ENCODE measurements at regions not wholly inside any gene's neighbourhood (a gene's known extent, or its start where the extent isn't known, plus 50 kb on each side); places are given as distances from the start of the nearest gene placed in this dataset.
"Not testable (repeated sequence)": the region's sequence is repeated elsewhere in the genome, so short reads cannot be mapped to it uniquely, and the experiment has no call there.

GRCh38 chr6:156676721-156677120 lies 100.5 kb upstream of the ARID1B start:
- Mint-ChIP-seq H3K4me3 (no peak overlapping the region), H3K4me1 (no peaks in the 10 kb centered on the region), H3K27ac (no peak overlapping the region), H3K9me3 (peaks cover 30% of the 10 kb centered on the region), H3K36me3 (ENCODE audit: low read depth) (peaks cover 24% of the 10 kb centered on the region; the same call in 2 of the 3 replicates), H3K27me3 (ENCODE audit: insufficient read depth, low read depth, poor library complexity) (no peaks in the 10 kb centered on the region)
- Histone ChIP-seq H3K79me2 (replicated peaks; ENCODE audit: insufficient read depth) (no peaks in the 10 kb centered on the region), H3K4me2 (no peak overlapping the region), H3K9me2 (ENCODE audit: insufficient read depth) (no peaks in the 10 kb centered on the region), H4K20me1 (replicated peaks; ENCODE audit: insufficient read depth) (no peaks in the 10 kb centered on the region), H3F3A (replicated peaks; ENCODE audit: low read depth) (no peaks in the 10 kb centered on the region), H3K4me1 (ENCODE audit: insufficient read depth) (no peaks in the 10 kb centered on the region), H3K36me3 (ENCODE audit: insufficient read depth) (0 out of 2 replicates have a peak, but pooled peaks cover 4% of the 10 kb centered on the region), H2AFZ (no peak overlapping the region), H3K27ac (ENCODE audit: low read depth) (no peak overlapping the region), H3K27me3 (ENCODE audit: insufficient read depth) (no peaks in the 10 kb centered on the region), H3K4me3 (no peak overlapping the region)
- DNase-seq (ENCODE audit: low spot score) (no peak), ATAC-seq (no peak)
- TF ChIP-seq NANOG (IDR thresholded peaks at IDR 0.05; ENCODE audit: borderline replicate concordance) (no peak), EZH2 (IDR thresholded peaks at IDR 0.05; ENCODE audit: low read depth, unreplicated experiment) (no peak), REST (IDR thresholded peaks at IDR 0.05; ENCODE audit: unreplicated experiment) (no peak), JUNB (IDR thresholded peaks at IDR 0.05; ENCODE audit: unreplicated experiment) (no peak), STAT1 (IDR thresholded peaks at IDR 0.05; ENCODE audit: unreplicated experiment) (no peak)

GRCh38 chr6:156674197-156674596 lies 103.0 kb upstream of the ARID1B start:
- no peak overlapping the region for H3K4me3 Mint-ChIP-seq
- H3K79me2 ChIP-seq (replicated peaks; ENCODE audit: insufficient read depth) = no peaks in the 10 kb centered on the region
- H3K4me2 ChIP-seq = no peak overlapping the region
- TF ChIP-seq ZNF331 (CRISPR knock-in tag; IDR thresholded peaks at IDR 0.05; ENCODE audit: low read depth) = no peak
- no peak for TF ChIP-seq POLR2AphosphoS5 (IDR thresholded peaks at IDR 0.05; ENCODE audit: low read depth)
- TF ChIP-seq EZH2 (IDR thresholded peaks at IDR 0.05; ENCODE audit: low read depth, unreplicated experiment) = no peak
- TF ChIP-seq CREB1 (CRISPR knock-in tag; IDR thresholded peaks at IDR 0.05; ENCODE audit: low read depth) = no peak
- no peak for TF ChIP-seq ETS1 (IDR thresholded peaks at IDR 0.05)
- H3K27me3 ChIP-seq (ENCODE audit: insufficient read depth) = no peaks in the 10 kb centered on the region
- H3K27ac ChIP-seq (ENCODE audit: low read depth) = no peak overlapping the region
- peaks cover 37% of the 10 kb centered on the region for H3K36me3 Mint-ChIP-seq (ENCODE audit: low read depth)
- H3F3A ChIP-seq (replicated peaks; ENCODE audit: low read depth) = no peaks in the 10 kb centered on the region
- no peak overlapping the region for H2AFZ ChIP-seq
- H3K4me3 ChIP-seq = no peak overlapping the region
- DNase-seq (ENCODE audit: low spot score) (no peak), ATAC-seq (no peak)
- no peaks in the 10 kb centered on the region for H3K27me3 Mint-ChIP-seq (ENCODE audit: insufficient read depth, low read depth, poor library complexity)
- H3K9me3 Mint-ChIP-seq = peaks cover 46% of the 10 kb centered on the region
- H3K27ac Mint-ChIP-seq = no peak overlapping the region
- H3K9me2 ChIP-seq (ENCODE audit: insufficient read depth) = no peaks in the 10 kb centered on the region
- no peaks in the 10 kb centered on the region for H4K20me1 ChIP-seq (replicated peaks; ENCODE audit: insufficient read depth)
- no peaks in the 10 kb centered on the region for H3K4me1 Mint-ChIP-seq
- H3K36me3 ChIP-seq (ENCODE audit: insufficient read depth) = 0 out of 2 replicates have a peak, but pooled peaks cover 4% of the 10 kb centered on the region
- H3K4me1 ChIP-seq (ENCODE audit: insufficient read depth) = no peaks in the 10 kb centered on the region

GRCh38 chr6:156670097-156670496 lies 107.1 kb upstream of the ARID1B start:
- not testable (repeated sequence) for H3K4me2 ChIP-seq; H3F3A ChIP-seq (replicated peaks; ENCODE audit: low read depth); DNase-seq (ENCODE audit: low spot score); H3K4me1 ChIP-seq (ENCODE audit: insufficient read depth); H2AFZ ChIP-seq; ATAC-seq; H3K4me3 Mint-ChIP-seq; H3K36me3 ChIP-seq (ENCODE audit: insufficient read depth); H3K9me2 ChIP-seq (ENCODE audit: insufficient read depth); H3K4me3 ChIP-seq; H3K27ac ChIP-seq (ENCODE audit: low read depth); H3K27me3 ChIP-seq (ENCODE audit: insufficient read depth); H3K4me1 Mint-ChIP-seq; H3K27me3 Mint-ChIP-seq (ENCODE audit: insufficient read depth, low read depth, poor library complexity); H3K79me2 ChIP-seq (replicated peaks; ENCODE audit: insufficient read depth); H4K20me1 ChIP-seq (replicated peaks; ENCODE audit: insufficient read depth); H3K27ac Mint-ChIP-seq
- H3K36me3 Mint-ChIP-seq (ENCODE audit: low read depth) = peaks cover 45% of the 10 kb centered on the region
- H3K9me3 Mint-ChIP-seq = peaks cover 55% of the 10 kb centered on the region

Measured in GM23338 (cell line).